WTC11 (cell line): ENCODE measurements at regions not wholly inside any gene's neighbourhood (a gene's known extent, or its start where the extent isn't known, plus 50 kb on each side); places are given as distances from the start of the nearest gene placed in this dataset.

Source experiments
- NR1H2 ChIP-seq: sonication (generic); formaldehyde crosslinking; IDR thresholded peaks from 2 replicates; pipeline ENCODE4 v1.9.0; 2021; ENCODE audit warnings: mild to moderate bottlenecking, moderate library complexity, missing genetic modification reagents
- NR2C2 ChIP-seq: sonication (generic); formaldehyde crosslinking; IDR thresholded peaks from 2 replicates; pipeline ENCODE4 v1.8.0; 2022; ENCODE audit warnings: mild to moderate bottlenecking, missing genetic modification reagents
- PRRX2 ChIP-seq: fragments of 250-450 bp; sonication (Bioruptor Pico); IDR thresholded peaks from 2 replicates; pipeline ENCODE4 v1.8.0; 2021; ENCODE audit warnings: mild to moderate bottlenecking
- TP53 ChIP-seq: sonication (generic); formaldehyde crosslinking; IDR thresholded peaks from 2 replicates; pipeline ENCODE4 v1.8.1; 2023; ENCODE audit warnings: mild to moderate bottlenecking, missing genetic modification reagents
- ZBTB21 ChIP-seq: sonication (generic); formaldehyde crosslinking; IDR thresholded peaks from 2 replicates; pipeline ENCODE4 v1.8.1; 2023; ENCODE audit warnings: mild to moderate bottlenecking, missing genetic modification reagents, borderline replicate concordance
- TF ChIP-seq, protein P1 (sequence below): fragments of 200-600 bp; IDR thresholded peaks from 2 replicates; pipeline ENCODE4 v1.8.0; 2022; ENCODE audit warnings: antibody characterized with exemption
- TF ChIP-seq, protein P2 (sequence below): sonication (generic); formaldehyde crosslinking; IDR thresholded peaks from 2 replicates; pipeline ENCODE4 v1.8.1; 2023; ENCODE audit warnings: mild to moderate bottlenecking, missing genetic modification reagents, moderate library complexity
- TF ChIP-seq, protein P3 (sequence below): sonication (generic); formaldehyde crosslinking; IDR thresholded peaks from 2 replicates; pipeline ENCODE4 v1.8.0; 2022; ENCODE audit warnings: mild to moderate bottlenecking, missing genetic modification reagents

DNA sequence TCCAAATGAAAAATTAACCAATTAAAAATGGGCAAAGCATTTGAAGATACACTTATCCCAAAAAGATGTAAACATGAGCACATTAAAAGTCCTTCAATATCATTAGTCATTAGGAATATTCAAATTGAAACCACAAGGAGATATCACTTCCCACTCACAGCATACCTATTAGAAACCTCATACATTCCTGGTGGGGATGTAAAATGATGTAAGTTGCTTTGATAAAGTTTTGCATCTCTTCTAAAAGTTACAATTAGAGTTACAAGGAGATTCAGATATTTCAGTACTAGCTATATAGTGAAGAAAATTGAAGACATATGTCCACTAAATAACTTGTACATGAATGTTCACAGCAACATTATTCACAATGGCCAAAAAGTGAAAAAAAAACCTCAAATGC lies 1109.3 kb upstream of the LCORL start:
- TF ChIP-seq, protein P1, sequence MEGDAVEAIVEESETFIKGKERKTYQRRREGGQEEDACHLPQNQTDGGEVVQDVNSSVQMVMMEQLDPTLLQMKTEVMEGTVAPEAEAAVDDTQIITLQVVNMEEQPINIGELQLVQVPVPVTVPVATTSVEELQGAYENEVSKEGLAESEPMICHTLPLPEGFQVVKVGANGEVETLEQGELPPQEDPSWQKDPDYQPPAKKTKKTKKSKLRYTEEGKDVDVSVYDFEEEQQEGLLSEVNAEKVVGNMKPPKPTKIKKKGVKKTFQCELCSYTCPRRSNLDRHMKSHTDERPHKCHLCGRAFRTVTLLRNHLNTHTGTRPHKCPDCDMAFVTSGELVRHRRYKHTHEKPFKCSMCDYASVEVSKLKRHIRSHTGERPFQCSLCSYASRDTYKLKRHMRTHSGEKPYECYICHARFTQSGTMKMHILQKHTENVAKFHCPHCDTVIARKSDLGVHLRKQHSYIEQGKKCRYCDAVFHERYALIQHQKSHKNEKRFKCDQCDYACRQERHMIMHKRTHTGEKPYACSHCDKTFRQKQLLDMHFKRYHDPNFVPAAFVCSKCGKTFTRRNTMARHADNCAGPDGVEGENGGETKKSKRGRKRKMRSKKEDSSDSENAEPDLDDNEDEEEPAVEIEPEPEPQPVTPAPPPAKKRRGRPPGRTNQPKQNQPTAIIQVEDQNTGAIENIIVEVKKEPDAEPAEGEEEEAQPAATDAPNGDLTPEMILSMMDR = no peak
- TF ChIP-seq TP53 (CRISPR knock-in tag) (no peak), PRRX2 (CRISPR knock-in tag) (no peak), NR1H2 (CRISPR knock-in tag) (no peak), NR2C2 (CRISPR knock-in tag) (no peak), ZBTB21 (CRISPR knock-in tag) (no peak)
- TF ChIP-seq, protein P2, sequence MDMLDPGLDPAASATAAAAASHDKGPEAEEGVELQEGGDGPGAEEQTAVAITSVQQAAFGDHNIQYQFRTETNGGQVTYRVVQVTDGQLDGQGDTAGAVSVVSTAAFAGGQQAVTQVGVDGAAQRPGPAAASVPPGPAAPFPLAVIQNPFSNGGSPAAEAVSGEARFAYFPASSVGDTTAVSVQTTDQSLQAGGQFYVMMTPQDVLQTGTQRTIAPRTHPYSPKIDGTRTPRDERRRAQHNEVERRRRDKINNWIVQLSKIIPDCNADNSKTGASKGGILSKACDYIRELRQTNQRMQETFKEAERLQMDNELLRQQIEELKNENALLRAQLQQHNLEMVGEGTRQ (CRISPR knock-in tag) = no peak
- TF ChIP-seq, protein P3, sequence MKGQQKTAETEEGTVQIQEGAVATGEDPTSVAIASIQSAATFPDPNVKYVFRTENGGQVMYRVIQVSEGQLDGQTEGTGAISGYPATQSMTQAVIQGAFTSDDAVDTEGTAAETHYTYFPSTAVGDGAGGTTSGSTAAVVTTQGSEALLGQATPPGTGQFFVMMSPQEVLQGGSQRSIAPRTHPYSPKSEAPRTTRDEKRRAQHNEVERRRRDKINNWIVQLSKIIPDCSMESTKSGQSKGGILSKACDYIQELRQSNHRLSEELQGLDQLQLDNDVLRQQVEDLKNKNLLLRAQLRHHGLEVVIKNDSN (CRISPR knock-in tag) = no peak
